Ovary (tissue), 7 donors: ENCODE measurements at regions not wholly inside any gene's neighbourhood (a gene's known extent, or its start where the extent isn't known, plus 50 kb on each side); places are given as distances from the start of the nearest gene placed in this dataset.

Source experiments
- DNase-seq, 5 donors: peaks; one replicate each; pipeline ENCODE4 v3.0.0-alpha.2; 2019 to 2020
- H3K27ac ChIP-seq, 2 donors: fragments of 200-600 bp; one replicate each; pipeline versions ENCODE4 v1.5.1 to v1.8.0; 2019 to 2022
- H3K27me3 ChIP-seq: fragments of 200-600 bp; one replicate; pipeline ENCODE4 v1.8.0; 2022
- H3K36me3 ChIP-seq: fragments of 200-600 bp; sonication (generic); one replicate; pipeline ENCODE4 v1.5.1; 2019
- H3K4me1 ChIP-seq: one replicate; pipeline ENCODE4 v1.8.1; 2013; ENCODE audit warnings: mild to moderate bottlenecking, moderate library complexity; ENCODE audit not compliant: insufficient read depth
- H3K4me3 ChIP-seq: fragments of 200-600 bp; sonication (generic); one replicate; pipeline ENCODE4 v1.5.1; 2017
- H3K9me3 ChIP-seq, 2 donors: fragments of 200-600 bp in 1 of 2; sonication (generic) in 1 of 2; one replicate each; pipeline versions ENCODE4 v1.5.1 to v1.8.1; 2013 to 2019; ENCODE audit warnings: mild to moderate bottlenecking in 1 of 2, moderate library complexity in 1 of 2
- CTCF ChIP-seq, 3 donors: fragments of 450-650 bp in 2 of 3; fragments of 200-600 bp in 1 of 3; IDR thresholded peaks; one replicate each; pipeline versions ENCODE4 v1.5.1 to v1.8.0; 2016 to 2022; ENCODE audit warnings: antibody characterized with exemption in 3 of 3, mild to moderate bottlenecking in 1 of 3
- EP300 ChIP-seq: sonication (generic); formaldehyde crosslinking; IDR thresholded peaks from one replicate; pipeline ENCODE4 v1.6.1; 2017; ENCODE audit warnings: antibody characterized with exemption
- POLR2A ChIP-seq: fragments of 450-650 bp; IDR thresholded peaks from one replicate; pipeline ENCODE4 v1.6.1; 2017; ENCODE audit warnings: antibody characterized with exemption, mild to moderate bottlenecking, moderate library complexity
- WGBS, 3 donors: extraction: QIAGEN DNeasy Blood & Tissue Kit in 1 of 3; methylation state at CpG; one replicate each; pipeline versions ENCODE4 v1.1.5 to v1.1.7; 2013 to 2017; 5-methylcytosine and 5-hydroxymethylcytosine counted together
- intact Hi-C, 4 donors: fragments of 100-400 bp; cut with DNase I; formaldehyde crosslinking; loops; one replicate each; pipeline versions ENCODE4 v1.11.0 to v1.15.1; 2022 to 2023
- donor health status: DM: no; HTN: no; CAD: no; lungs with moderate emphysema.
- donor health status: DM: no; HTN: no; CAD: no.
- donor health status: Bipolar disorder and iron deficiency.
- donor health status: DM: no; HTN: no; CAD: no.
- donor health status: DM: yes; HTN: yes; CAD: no.

DNA sequence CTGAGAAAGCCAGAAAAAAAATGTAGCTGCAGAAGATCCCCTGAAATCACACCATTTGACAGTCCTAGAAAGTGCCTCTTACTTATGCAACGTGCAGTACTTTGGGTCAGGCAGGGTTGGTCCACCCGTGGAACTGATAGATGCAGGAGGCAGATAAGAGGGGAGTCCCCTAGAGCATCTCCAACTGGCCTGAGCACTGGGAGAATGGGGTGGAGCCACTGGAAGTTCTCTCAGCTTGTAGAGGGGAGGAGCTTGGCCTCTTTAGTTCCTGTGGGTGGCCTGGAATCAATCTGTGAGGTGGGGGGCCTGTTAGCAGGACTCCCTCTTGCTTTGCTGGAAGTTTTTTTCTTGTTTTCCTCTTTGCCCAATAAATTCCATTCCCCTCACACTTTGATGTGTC is 335.7 kb upstream of the NCAM2 start:
- Histone ChIP-seq H3K27me3 (no peaks in the 10 kb centered on the region), H3K36me3 (no peaks in the 10 kb centered on the region), H3K27ac (no peak overlapping the region), H3K9me3 (no peaks in the 10 kb centered on the region), H3K4me3 (no peak overlapping the region), H3K4me1 (no peaks in the 10 kb centered on the region)
- TF ChIP-seq POLR2A, result no peak
- no peak for TF ChIP-seq EP300
- TF ChIP-seq CTCF (IDR thresholded peaks at IDR 0.05), result no peak
- DNase-seq, result no peak
- intact Hi-C loops, result no loop called here
- 23 to 42% (median 24%) methylated on average over 2 of the region's 2 CpGs for WGBS, 3 donors

DNA sequence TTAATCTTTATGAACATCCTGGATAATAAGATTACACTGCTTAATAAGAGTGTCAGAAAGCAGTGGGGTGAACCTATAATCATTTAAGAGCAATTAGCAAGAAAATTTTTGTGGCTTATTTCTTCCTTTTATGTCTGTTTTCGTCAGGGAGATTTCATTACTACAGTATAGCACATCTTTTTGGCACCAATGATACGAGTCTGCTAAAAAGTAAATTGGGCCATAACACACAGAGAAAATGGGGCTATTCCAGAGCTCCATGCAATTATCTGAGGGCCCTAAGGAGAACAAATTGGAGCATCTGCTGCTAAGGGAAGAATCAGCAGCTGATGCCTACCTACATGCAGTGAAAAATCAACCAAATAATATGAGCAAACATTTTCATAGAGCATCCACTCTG is 330.3 kb upstream of the NCAM2 start:
- Histone ChIP-seq H3K9me3 (no peaks in the 10 kb centered on the region), H3K4me3 (no peak overlapping the region), H3K4me1 (no peaks in the 10 kb centered on the region), H3K27ac (no peak overlapping the region), H3K27me3 (no peaks in the 10 kb centered on the region), H3K36me3 (no peaks in the 10 kb centered on the region)
- no peak for DNase-seq
- no peak for TF ChIP-seq EP300
- no peak for TF ChIP-seq POLR2A
- TF ChIP-seq CTCF (IDR thresholded peaks at IDR 0.05), result no peak
- intact Hi-C loops, result no loop called here
- WGBS, 3 donors, result 57 to 70% (median 60%) methylated on average over 2 of the region's 2 CpGs

DNA sequence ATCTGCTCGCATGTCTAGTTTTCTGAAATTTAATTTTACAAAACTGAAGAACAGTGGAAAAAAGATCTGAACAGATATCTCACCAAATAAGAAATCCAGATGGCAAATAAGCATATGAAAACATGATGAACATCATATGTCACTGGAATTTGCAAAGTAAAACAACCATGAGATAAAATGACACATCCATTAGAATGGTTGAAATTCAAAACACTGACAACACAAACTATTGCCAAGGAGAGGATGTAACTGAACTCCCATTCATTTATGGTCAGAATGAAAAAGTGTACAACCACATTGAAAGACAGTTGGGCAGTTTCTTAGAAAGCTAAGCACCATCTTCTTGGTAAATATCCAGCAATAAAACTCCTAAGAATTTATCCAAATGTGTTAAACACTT is 312.7 kb upstream of the NCAM2 start:
- H3K4me1 ChIP-seq, result no peaks in the 10 kb centered on the region
- no peaks in the 10 kb centered on the region for H3K9me3 ChIP-seq
- TF ChIP-seq EP300 (no peak), CTCF (IDR thresholded peaks at IDR 0.05) (no peak), POLR2A (no peak)
- no peak overlapping the region for H3K4me3 ChIP-seq
- H3K27ac ChIP-seq, result no peak overlapping the region
- DNase-seq, result no peak
- WGBS, 3 donors, result 81 to 91% (median 83%) methylated on average over 1 of the region's 1 CpG
- no peaks in the 10 kb centered on the region for H3K36me3 ChIP-seq
- intact Hi-C loops, result no loop called here
- no peaks in the 10 kb centered on the region for H3K27me3 ChIP-seq

GRCh38 chr21:20698585-20698984 is 299.6 kb upstream of the NCAM2 start:
- H3K9me3 ChIP-seq, result no peaks in the 10 kb centered on the region
- H3K4me1 ChIP-seq, result no peaks in the 10 kb centered on the region
- 80 to 100% (median 92%) methylated on average over 1 of the region's 1 CpG for WGBS, 3 donors
- no peaks in the 10 kb centered on the region for H3K27me3 ChIP-seq
- no peak overlapping the region for H3K4me3 ChIP-seq
- no peak overlapping the region for H3K27ac ChIP-seq
- intact Hi-C loops, result no loop called here
- H3K36me3 ChIP-seq, result no peaks in the 10 kb centered on the region
- no peak for DNase-seq
- no peak for TF ChIP-seq EP300

- Histone ChIP-seq H3K4me1 (no peaks in the 10 kb centered on the region), H3K36me3 (no peaks in the 10 kb centered on the region), H3K4me3 (no peak overlapping the region), H3K27me3 (no peaks in the 10 kb centered on the region), H3K27ac (no peak overlapping the region), H3K9me3 (no peaks in the 10 kb centered on the region)
- DNase-seq, result no peak
- intact Hi-C loops, result loop anchor here in 1 of 4 donors (10.0 kb wide), 1 partner anchor 64 kb away; no protein-coding TSS in a partner anchor
- 81 to 85% (median 82%) methylated on average over 6 of the region's 6 CpGs for WGBS, 3 donors
- TF ChIP-seq CTCF (IDR thresholded peaks at IDR 0.05), result no peak
- no peak for TF ChIP-seq POLR2A
- no peak for TF ChIP-seq EP300
These were observed 297.0 kb upstream of the NCAM2 start for GRCh38 chr21:20701235-20701634.
